ENCODE measurements at regions not wholly inside any gene's neighbourhood (a gene's known extent, or its start where the extent isn't known, plus 50 kb on each side); places are given as distances from the start of the nearest gene placed in this dataset.

- TF ChIP-seq, protein P1, sequence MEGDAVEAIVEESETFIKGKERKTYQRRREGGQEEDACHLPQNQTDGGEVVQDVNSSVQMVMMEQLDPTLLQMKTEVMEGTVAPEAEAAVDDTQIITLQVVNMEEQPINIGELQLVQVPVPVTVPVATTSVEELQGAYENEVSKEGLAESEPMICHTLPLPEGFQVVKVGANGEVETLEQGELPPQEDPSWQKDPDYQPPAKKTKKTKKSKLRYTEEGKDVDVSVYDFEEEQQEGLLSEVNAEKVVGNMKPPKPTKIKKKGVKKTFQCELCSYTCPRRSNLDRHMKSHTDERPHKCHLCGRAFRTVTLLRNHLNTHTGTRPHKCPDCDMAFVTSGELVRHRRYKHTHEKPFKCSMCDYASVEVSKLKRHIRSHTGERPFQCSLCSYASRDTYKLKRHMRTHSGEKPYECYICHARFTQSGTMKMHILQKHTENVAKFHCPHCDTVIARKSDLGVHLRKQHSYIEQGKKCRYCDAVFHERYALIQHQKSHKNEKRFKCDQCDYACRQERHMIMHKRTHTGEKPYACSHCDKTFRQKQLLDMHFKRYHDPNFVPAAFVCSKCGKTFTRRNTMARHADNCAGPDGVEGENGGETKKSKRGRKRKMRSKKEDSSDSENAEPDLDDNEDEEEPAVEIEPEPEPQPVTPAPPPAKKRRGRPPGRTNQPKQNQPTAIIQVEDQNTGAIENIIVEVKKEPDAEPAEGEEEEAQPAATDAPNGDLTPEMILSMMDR (IDR thresholded peaks at IDR 0.05; ENCODE audit: extremely low read depth, low read depth, low read length), result no peak
These were observed 173.2 kb upstream of the FOXF1 start for GRCh38 chr16:86337138-86337537.

GRCh38 chr16:86337581-86338402 lies 172.5 kb upstream of the FOXF1 start:
- Histone ChIP-seq H3K4me2 (ENCODE audit: insufficient read depth, low read length) (no peak overlapping the region), H3K4me3 (ENCODE audit: insufficient read depth, low read length) (no peak overlapping the region), H3K27ac (ENCODE audit: low read depth, low read length) (no peak overlapping the region), H3K27me3 (ENCODE audit: insufficient read depth, low read length) (peaks cover 34% of the 10 kb centered on the region), H3K36me3 (ENCODE audit: insufficient read depth, low read length) (no peaks in the 10 kb centered on the region), H3K4me1 (ENCODE audit: insufficient read depth, low read length) (no peaks in the 10 kb centered on the region), H3K9me3 (ENCODE audit: low read depth, low read length) (no peaks in the 10 kb centered on the region), H3K79me2 (ENCODE audit: insufficient read depth, low read length) (no peaks in the 10 kb centered on the region), H4K20me1 (ENCODE audit: insufficient read depth, low read length) (no peaks in the 10 kb centered on the region), H2AFZ (ENCODE audit: low read length) (no peak overlapping the region)
- TF ChIP-seq, protein P1 (IDR thresholded peaks at IDR 0.05; ENCODE audit: extremely low read depth, low read depth, low read length), result no peak
- no peak for DNase-seq (ENCODE audit: insufficient read length, low spot score, missing footprints)

More at GRCh38 chr16:86337138-86337537, 173.2 kb upstream of the FOXF1 start:
- Histone ChIP-seq H3K36me3 (ENCODE audit: insufficient read depth, low read length) (no peaks in the 10 kb centered on the region), H3K4me3 (ENCODE audit: insufficient read depth, low read length) (no peak overlapping the region), H3K27me3 (ENCODE audit: insufficient read depth, low read length) (peaks cover 33% of the 10 kb centered on the region), H3K9me3 (ENCODE audit: low read depth, low read length) (no peaks in the 10 kb centered on the region), H3K4me1 (ENCODE audit: insufficient read depth, low read length) (no peaks in the 10 kb centered on the region), H2AFZ (ENCODE audit: low read length) (no peak overlapping the region), H3K4me2 (ENCODE audit: insufficient read depth, low read length) (no peak overlapping the region), H3K27ac (ENCODE audit: low read depth, low read length) (no peak overlapping the region), H3K79me2 (ENCODE audit: insufficient read depth, low read length) (no peaks in the 10 kb centered on the region), H4K20me1 (ENCODE audit: insufficient read depth, low read length) (no peaks in the 10 kb centered on the region)
- DNase-seq (ENCODE audit: insufficient read length, low spot score, missing footprints), result no peak

GRCh38 chr16:86338403-86339115 lies 171.8 kb upstream of the FOXF1 start:
- H4K20me1 ChIP-seq (ENCODE audit: insufficient read depth, low read length), result no peaks in the 10 kb centered on the region
- no peak overlapping the region for H3K4me3 ChIP-seq (ENCODE audit: insufficient read depth, low read length)
- no peak for DNase-seq (ENCODE audit: insufficient read length, low spot score, missing footprints)
- peaks cover 34% of the 10 kb centered on the region for H3K27me3 ChIP-seq (ENCODE audit: insufficient read depth, low read length)
- H3K27ac ChIP-seq (ENCODE audit: low read depth, low read length), result no peak overlapping the region
- H3K36me3 ChIP-seq (ENCODE audit: insufficient read depth, low read length), result no peaks in the 10 kb centered on the region
- TF ChIP-seq, protein P1 (IDR thresholded peaks at IDR 0.05; ENCODE audit: extremely low read depth, low read depth, low read length), result no peak
- no peaks in the 10 kb centered on the region for H3K9me3 ChIP-seq (ENCODE audit: low read depth, low read length)
- no peaks in the 10 kb centered on the region for H3K4me1 ChIP-seq (ENCODE audit: insufficient read depth, low read length)
- H3K79me2 ChIP-seq (ENCODE audit: insufficient read depth, low read length), result no peaks in the 10 kb centered on the region
- no peak overlapping the region for H2AFZ ChIP-seq (ENCODE audit: low read length)
- no peak overlapping the region for H3K4me2 ChIP-seq (ENCODE audit: insufficient read depth, low read length)
